DND-41 (cell line): ENCODE measurements at regions not wholly inside any gene's neighbourhood (a gene's known extent, or its start where the extent isn't known, plus 50 kb on each side); places are given as distances from the start of the nearest gene placed in this dataset.

Source experiments
- EZH2 ChIP-seq: IDR thresholded peaks from 3 replicates; pipeline ENCODE4 v1.6.1; 2012; ENCODE audit warnings: borderline replicate concordance, low read depth, mild to moderate bottlenecking, moderate library complexity, low read length, inconsistent platforms; ENCODE audit not compliant: severe bottlenecking
- TF ChIP-seq, protein P1 (sequence below): IDR thresholded peaks from 2 replicates; pipeline ENCODE4 v1.5.1; 2012; ENCODE audit warnings: borderline replicate concordance, low read length, moderate library complexity, mild to moderate bottlenecking; ENCODE audit not compliant: poor library complexity, severe bottlenecking; ENCODE audit errors: extremely low read depth

DNA sequence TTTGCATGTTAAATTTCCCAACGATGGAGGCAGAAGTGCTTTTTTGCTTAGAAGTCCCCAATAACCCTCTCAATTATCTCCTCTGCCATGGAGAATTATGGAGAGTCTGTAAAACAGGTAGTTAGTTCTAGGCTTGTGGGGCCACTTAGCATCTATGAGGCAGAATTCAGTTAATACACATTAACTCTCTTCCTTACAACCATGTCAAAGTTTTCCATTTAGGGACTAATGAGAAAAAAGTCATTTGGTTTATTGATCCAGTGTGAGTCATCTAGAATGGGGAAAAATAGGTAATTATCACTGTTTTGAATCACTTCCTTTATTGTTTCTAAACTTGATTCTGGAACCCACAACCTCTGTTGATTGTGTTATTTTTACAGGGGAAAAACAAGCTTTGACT, 229.1 kb upstream of the COX10 start:
- TF ChIP-seq, protein P1, sequence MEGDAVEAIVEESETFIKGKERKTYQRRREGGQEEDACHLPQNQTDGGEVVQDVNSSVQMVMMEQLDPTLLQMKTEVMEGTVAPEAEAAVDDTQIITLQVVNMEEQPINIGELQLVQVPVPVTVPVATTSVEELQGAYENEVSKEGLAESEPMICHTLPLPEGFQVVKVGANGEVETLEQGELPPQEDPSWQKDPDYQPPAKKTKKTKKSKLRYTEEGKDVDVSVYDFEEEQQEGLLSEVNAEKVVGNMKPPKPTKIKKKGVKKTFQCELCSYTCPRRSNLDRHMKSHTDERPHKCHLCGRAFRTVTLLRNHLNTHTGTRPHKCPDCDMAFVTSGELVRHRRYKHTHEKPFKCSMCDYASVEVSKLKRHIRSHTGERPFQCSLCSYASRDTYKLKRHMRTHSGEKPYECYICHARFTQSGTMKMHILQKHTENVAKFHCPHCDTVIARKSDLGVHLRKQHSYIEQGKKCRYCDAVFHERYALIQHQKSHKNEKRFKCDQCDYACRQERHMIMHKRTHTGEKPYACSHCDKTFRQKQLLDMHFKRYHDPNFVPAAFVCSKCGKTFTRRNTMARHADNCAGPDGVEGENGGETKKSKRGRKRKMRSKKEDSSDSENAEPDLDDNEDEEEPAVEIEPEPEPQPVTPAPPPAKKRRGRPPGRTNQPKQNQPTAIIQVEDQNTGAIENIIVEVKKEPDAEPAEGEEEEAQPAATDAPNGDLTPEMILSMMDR = no peak
- no peak for TF ChIP-seq EZH2
